GM23248 (cell line): ENCODE measurements at regions not wholly inside any gene's neighbourhood (a gene's known extent, or its start where the extent isn't known, plus 50 kb on each side); places are given as distances from the start of the nearest gene placed in this dataset.

Source experiments
- EZH2 ChIP-seq: fragments of 200-600 bp; sonication (generic); IDR thresholded peaks from 2 replicates; pipeline ENCODE4 v1.6.1; 2018; ENCODE audit warnings: antibody characterized with exemption, mild to moderate bottlenecking; ENCODE audit not compliant: insufficient read depth, poor library complexity, severe bottlenecking
- EZH2phosphoT487 ChIP-seq: fragments of 200-600 bp; sonication (generic); IDR thresholded peaks from 2 replicates; pipeline ENCODE4 v1.6.1; 2018; ENCODE audit warnings: antibody characterized with exemption, moderate library complexity, mild to moderate bottlenecking, low read depth; ENCODE audit not compliant: insufficient read depth

- TF ChIP-seq EZH2 (no peak), EZH2phosphoT487 (no peak)
These were observed 306.2 kb upstream of the NREP start for GRCh38 chr5:112063191-112063590.
